Right cardiac atrium (tissue), 5 donors: ENCODE measurements at regions not wholly inside any gene's neighbourhood (a gene's known extent, or its start where the extent isn't known, plus 50 kb on each side); places are given as distances from the start of the nearest gene placed in this dataset.

ENCODE experiments used
- ATAC-seq, 2 donors: fragments of 200-7000 bp; cut with Tn5 transposase; one replicate each; pipeline versions ENCODE4 v1.8.0 to v1.9.1; 2020; ENCODE audit warnings: moderate library complexity in 2 of 2, mild to moderate bottlenecking in 1 of 2
- DNase-seq, 3 donors: peaks; one replicate each; pipeline ENCODE4 v3.0.0-alpha.2; 2020
- H3K27ac ChIP-seq: one replicate; pipeline ENCODE4 v1.5.1; 2013; ENCODE audit warnings: mild to moderate bottlenecking, low read length, control low read depth, moderate library complexity
- H3K27me3 ChIP-seq: one replicate; pipeline ENCODE4 v1.6.1; 2013; ENCODE audit not compliant: control insufficient read depth, insufficient read depth
- H3K4me1 ChIP-seq: one replicate; pipeline ENCODE4 v1.6.1; 2013; ENCODE audit warnings: low read length; ENCODE audit not compliant: control insufficient read depth, insufficient read depth
- H3K4me3 ChIP-seq: one replicate; pipeline ENCODE4 v1.5.1; 2013; ENCODE audit warnings: low read length, control low read depth
- H3K9me3 ChIP-seq: one replicate; pipeline ENCODE4 v1.6.1; 2013; ENCODE audit warnings: low read length; ENCODE audit not compliant: control insufficient read depth
- WGBS: extraction: QIAGEN DNeasy Blood & Tissue Kit; methylation state at CpG from one replicate; pipeline ENCODE4 v1.1.7; 2013; 5-methylcytosine and 5-hydroxymethylcytosine counted together
- intact Hi-C, 4 donors: fragments of 100-400 bp; cut with DNase I; formaldehyde crosslinking; loops; one replicate each; pipeline versions ENCODE4 v1.11.0 to v1.14.0; 2022 to 2023
- donor health status: healthy with polysubstance abuse.
- donor health status: DM: no; HTN: yes; CAD: no.
- donor health status: DM: no; HTN: no; CAD: no.
- donor health status: DM: no; HTN: yes; CAD: no; lungs with severe emphysema.
- donor health status: DM: yes; HTN: yes; CAD: no.

DNA sequence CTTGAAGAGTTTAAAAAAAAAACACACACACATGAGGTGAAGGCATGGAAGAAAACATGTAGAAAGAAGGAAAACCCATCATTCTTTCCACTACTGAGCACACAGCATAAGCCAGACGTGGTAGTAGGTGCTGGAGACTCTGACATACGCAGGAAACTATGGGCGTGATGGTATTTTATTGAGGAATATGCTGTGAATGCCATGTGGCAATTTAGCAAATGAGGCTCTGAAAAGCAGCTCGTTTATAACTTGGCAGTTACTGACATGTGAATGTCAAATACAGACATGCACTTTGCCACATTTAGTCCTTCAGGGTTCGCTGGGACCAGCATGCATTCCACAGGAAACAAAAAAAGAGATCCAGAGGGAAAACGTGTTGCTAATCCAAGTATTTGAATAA lies 74.3 kb upstream of the IFNAR2 start:
- ATAC-seq (no peak), DNase-seq (no peak)
- H3K9me3 ChIP-seq: peaks cover 3% of the 10 kb centered on the region
- intact Hi-C loops: no loop called here
- H3K4me3 ChIP-seq: no peak overlapping the region
- peaks cover 3% of the 10 kb centered on the region for H3K27me3 ChIP-seq
- no peaks in the 10 kb centered on the region for H3K4me1 ChIP-seq
- 43% methylated on average over 6 of the region's 6 CpGs for WGBS
- no peak overlapping the region for H3K27ac ChIP-seq

DNA sequence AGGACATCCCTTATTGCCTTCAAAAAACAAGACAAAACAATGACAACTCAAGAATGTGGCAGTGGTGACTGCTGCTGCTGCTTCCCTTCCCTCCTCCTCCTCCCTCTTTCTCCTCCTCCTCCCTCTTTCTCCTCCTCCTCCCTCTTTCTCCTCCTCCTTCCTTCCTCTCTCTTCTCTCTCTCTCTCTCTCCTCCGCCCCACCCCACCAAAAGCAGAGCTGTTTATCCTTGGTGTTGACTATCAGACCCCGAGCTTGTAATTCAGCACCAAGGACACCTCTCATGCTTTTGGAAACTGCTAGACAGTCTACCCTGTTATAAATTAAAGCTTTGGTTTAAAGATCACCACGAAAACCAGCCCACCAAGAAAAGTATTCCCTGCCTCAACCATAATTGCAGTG lies 72.4 kb upstream of the IFNAR2 start:
- peaks cover 3% of the 10 kb centered on the region for H3K27me3 ChIP-seq
- peaks cover 3% of the 10 kb centered on the region for H3K9me3 ChIP-seq
- WGBS: 12% methylated on average over 3 of the region's 3 CpGs
- no peak for DNase-seq
- no peak overlapping the region for H3K27ac ChIP-seq
- no peak for ATAC-seq
- H3K4me1 ChIP-seq: no peaks in the 10 kb centered on the region
- no peak overlapping the region for H3K4me3 ChIP-seq
- intact Hi-C loops: no loop called here

DNA sequence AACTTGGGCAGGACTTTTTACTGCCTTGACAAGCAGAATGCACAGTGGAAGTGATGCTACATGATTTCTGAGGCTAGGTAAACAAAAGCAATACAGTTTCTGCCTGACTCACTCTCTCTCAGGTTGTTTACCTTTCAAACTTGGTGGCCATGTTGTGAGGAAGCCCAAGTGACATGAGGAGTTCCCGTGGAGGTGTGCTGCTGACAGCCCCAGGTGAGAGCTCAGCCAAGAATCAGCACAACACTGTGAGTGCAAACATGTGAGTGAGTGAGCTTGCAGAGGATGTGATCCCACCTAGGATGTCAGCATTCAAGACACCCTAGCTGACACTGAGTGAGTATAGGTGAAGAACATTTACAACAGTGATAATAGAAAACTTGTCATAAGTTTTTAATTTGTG lies 71.1 kb upstream of the IFNAR2 start:
- ATAC-seq (no peak), DNase-seq (no peak)
- no peak overlapping the region for H3K27ac ChIP-seq
- 81% methylated on average over 1 of the region's 1 CpG for WGBS
- no peaks in the 10 kb centered on the region for H3K4me1 ChIP-seq
- intact Hi-C loops: no loop called here
- peaks cover 3% of the 10 kb centered on the region for H3K9me3 ChIP-seq
- H3K4me3 ChIP-seq: no peak overlapping the region
- peaks cover 3% of the 10 kb centered on the region for H3K27me3 ChIP-seq

DNA sequence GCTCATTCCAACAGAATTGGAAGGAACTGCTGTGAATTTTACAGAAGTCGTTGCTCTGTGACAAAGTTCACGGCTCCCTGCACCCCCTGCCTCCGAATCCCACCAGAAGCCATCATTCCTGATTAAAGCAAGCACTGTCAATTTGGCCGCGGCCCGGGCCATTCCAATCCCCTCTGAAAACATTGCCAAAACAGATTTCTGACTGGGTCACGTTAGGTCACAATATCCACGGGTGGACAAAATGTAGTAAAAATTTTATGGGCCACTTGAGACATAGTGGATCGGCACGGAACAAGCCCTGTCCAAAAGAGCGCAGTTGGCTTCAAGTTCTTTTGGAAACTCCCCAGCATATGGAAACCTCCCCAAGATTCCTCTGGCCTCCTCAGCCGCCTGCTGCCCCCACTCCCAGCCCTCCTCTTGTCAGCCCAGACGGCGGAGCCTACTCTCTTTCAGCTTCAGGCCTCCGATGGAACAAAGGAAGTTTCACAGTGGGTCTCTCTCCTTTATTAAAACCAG lies 67.2 kb upstream of the IFNAR2 start:
- intact Hi-C loops: no loop called here
- ATAC-seq: peak in 1 of 2 donors; percentile 77
- Histone ChIP-seq H3K9me3 (peaks cover 3% of the 10 kb centered on the region), H3K4me1 (no peaks in the 10 kb centered on the region), H3K27me3 (peaks cover 3% of the 10 kb centered on the region), H3K4me3 (no peak overlapping the region), H3K27ac (no peak overlapping the region)
- WGBS: 39% methylated on average over 15 of the region's 15 CpGs
- peak in 1 of 3 donors; percentile 63 for DNase-seq

DNA sequence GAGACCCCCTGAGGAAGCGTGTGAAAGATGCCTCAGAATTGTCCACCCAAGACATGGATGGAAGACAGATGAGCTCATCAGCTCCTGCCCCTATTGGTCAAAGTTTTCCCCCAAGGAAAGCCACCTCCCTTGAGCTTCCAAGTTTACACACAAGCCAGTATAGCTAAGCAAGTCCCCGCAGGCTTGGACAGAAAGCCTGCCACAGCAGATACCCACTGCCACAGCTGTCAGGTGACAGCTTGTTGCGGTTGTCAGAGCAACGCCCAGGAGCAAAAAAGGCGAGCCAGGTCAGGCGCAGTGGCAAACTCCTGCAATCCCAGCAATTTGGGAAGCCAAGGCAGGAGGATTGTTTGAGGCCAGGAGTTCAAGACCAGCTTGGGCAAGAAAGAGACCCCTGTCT lies 60.9 kb upstream of the IFNAR2 start:
- 81% methylated on average over 6 of the region's 6 CpGs for WGBS
- Histone ChIP-seq H3K4me1 (no peaks in the 10 kb centered on the region), H3K9me3 (peaks cover 3% of the 10 kb centered on the region), H3K27ac (no peak overlapping the region), H3K27me3 (no peaks in the 10 kb centered on the region), H3K4me3 (no peak overlapping the region)
- intact Hi-C loops: no loop called here
- ATAC-seq (no peak), DNase-seq (no peak)

DNA sequence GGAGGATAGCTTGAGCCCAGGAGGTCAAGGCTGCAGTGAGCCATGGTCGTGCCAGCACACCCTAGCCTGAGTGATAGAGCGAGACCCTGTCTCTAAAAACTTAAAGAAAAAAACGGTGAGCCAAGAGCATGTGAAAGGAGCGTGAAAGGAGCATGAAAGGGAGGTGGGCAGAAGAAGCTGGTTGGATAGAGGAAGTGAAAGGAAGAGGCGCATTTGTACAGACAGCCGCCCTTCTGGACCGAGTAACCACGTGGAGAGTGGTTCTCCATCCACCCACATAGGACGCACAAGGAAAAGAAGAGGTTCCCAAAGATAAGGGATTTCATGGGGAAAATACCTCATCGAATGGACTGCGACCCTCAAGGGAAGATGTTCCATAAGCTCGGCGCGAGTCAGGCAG lies 60.4 kb upstream of the IFNAR2 start:
- no peak for ATAC-seq
- Histone ChIP-seq H3K9me3 (peaks cover 3% of the 10 kb centered on the region), H3K27me3 (no peaks in the 10 kb centered on the region), H3K4me1 (no peaks in the 10 kb centered on the region), H3K27ac (no peak overlapping the region), H3K4me3 (no peak overlapping the region)
- 85% methylated on average over 14 of the region's 14 CpGs for WGBS
- DNase-seq: no peak
- intact Hi-C loops: no loop called here

DNA sequence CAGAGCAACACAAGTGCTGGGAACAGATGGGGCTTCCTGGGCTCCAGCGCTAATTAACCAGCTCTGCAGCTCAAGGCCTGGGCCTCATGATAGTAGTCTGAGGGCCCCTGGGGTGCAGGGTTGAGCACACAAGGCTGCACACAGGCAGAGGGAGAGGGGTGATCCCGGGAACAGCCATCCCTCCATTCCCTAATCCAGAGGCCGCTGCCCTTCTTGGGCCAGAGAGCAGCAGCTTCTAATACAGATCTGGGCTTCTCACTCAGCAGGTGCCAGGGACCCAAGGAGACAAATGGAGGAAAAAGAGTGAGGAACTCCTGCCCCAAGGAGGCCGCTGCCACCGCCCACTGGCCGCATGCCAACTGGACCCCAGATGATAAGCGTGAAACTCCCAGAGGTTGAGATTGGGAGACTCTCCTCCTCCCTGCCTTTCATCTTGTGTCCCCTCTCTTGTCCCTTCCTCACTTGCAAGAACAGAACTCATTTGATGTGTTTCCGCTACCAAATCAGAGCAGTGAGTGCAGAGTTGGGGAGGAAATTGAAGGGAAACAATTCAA lies 58.0 kb upstream of the IFNAR2 start:
- 58% methylated on average over 8 of the region's 8 CpGs for WGBS
- intact Hi-C loops: no loop called here
- H3K4me1 ChIP-seq: no peaks in the 10 kb centered on the region

DNA sequence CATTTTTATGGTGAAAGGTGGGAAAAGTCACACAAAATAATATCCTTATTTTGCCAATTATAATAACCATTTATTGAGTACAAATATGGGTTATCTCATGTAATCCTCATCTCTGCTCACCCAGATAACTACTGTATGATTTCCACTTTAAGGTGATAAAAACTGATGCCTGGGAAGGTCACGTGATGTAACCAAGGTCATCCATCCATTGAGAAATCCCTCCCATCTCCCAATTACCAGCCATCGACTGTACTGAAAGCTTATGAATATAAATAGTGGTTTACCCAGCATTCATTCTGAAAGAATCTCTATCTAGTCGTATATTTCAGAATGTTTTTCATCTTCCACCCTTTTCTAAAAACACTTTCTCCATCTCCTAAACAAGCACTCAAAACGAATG lies 55.0 kb upstream of the IFNAR2 start:
- Histone ChIP-seq H3K4me1 (no peaks in the 10 kb centered on the region), H3K9me3 (no peaks in the 10 kb centered on the region), H3K4me3 (no peak overlapping the region), H3K27ac (no peak overlapping the region), H3K27me3 (no peaks in the 10 kb centered on the region)
- ATAC-seq (no peak), DNase-seq (no peak)
- WGBS: 72% methylated on average over 4 of the region's 4 CpGs
- intact Hi-C loops: no loop called here

More for the DNA sequence above, 58.0 kb upstream of the IFNAR2 start:
- ATAC-seq (no peak), DNase-seq (no peak)
- H3K4me3 ChIP-seq: no peak overlapping the region
- H3K27me3 ChIP-seq: no peaks in the 10 kb centered on the region
- peaks cover 3% of the 10 kb centered on the region for H3K9me3 ChIP-seq
- no peak overlapping the region for H3K27ac ChIP-seq
